HG03432 (cell line): ENCODE measurements at regions not wholly inside any gene's neighbourhood (a gene's known extent, or its start where the extent isn't known, plus 50 kb on each side); places are given as distances from the start of the nearest gene placed in this dataset.
"Not testable (repeated sequence)": the region's sequence is repeated elsewhere in the genome, so short reads cannot be mapped to it uniquely, and the experiment has no call there.

Experiments used
- ATAC-seq: cut with Tn5 transposase; IDR thresholded peaks from one replicate; pipeline ENCODE4 v1.9.1; 2021; ENCODE audit warnings: mild to moderate bottlenecking, moderate library complexity; ENCODE audit not compliant: unreplicated experiment

DNA sequence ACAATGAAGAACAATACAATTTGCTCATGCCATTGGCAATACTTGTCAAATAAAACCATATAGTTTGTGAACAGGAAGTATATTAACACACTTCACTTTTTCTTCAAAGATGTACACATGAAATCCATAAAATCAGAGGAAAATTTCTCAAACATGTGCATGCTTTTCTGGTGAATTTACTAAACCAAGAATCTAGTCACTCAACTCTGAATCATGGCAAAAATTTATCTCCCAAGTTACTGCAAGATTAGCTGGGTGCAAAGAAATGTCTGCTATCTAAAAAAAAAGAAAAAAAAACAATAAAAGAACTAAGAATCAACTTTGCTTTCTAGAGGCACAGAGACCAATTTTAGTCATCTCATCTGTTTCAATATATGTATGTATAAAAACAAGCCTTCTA lies 419.2 kb downstream of the NR4A2 start:
- no peak for ATAC-seq

DNA sequence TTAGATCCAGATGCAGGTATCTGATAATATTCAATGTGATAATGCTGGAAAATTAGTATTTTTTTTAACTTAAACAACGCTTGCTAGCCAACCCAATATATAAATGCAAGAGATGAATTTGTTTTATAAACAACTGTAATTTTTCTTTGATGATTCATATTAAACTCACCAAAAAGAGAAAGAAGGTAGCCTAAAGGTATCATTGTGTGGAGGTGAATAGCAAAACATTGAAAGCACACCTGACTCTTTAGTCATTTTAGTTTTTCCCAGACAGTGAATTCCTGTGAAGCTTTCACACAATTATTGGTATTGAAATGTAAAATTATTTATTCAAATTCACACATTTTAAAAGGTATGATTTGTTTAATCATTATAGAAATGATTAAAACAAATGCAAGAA lies 424.0 kb downstream of the NR4A2 start:
- no peak for ATAC-seq

DNA sequence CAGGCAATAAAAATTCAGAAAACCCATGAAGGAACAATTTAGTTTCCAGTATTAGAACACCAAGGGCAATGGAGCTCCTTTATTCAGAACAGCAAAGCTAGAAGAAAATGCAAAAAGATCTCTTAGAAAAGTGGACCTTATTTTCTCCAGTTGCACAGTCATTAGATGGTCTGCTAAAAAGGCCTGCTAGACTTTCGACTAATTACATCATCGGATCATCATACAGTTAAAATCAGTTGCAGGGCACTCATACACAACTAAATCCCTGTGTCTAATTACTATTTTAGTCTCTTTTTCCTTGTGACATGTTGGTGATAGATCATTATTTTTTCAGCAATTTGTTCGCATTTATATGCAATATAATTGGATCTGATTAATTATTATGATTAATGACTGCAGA lies 425.3 kb downstream of the NR4A2 start:
- no peak for ATAC-seq

DNA sequence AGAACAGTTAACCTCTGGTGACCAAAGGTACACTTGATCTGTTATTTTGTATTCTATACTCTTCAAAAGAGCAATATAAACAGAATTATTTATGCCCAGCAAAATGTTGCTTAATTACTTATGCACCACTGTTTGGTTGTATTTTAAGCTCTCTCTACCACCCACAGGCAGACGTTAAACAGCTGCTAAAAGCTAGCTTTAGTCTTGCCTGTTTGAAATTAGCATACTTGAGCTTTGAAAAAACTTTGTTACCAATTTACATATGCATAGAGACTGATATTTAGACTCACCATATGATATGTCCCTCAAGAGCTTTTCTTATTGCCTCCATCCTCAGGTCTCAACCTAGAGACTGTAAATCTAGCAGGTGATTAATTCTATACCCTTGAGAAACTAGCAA lies 426.9 kb downstream of the NR4A2 start:
- no peak for ATAC-seq

DNA sequence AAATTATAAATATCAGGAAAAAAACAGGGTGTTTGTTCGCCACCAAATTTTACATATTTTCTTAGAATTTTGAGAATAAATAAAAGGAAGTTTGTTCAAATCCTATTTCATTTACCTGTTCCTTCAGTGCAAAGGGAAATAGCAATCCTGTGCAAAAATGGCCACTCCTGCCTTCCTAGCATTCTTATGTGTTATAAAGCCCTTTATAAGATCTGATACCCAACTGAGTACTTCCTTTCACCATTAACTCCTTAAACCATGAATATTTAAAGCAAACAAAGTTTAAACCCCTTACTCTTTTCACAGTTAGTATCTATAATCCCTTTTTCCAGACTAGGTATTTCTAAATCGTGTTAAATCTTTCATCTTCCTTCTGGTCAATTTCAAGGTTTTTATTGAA lies 427.8 kb downstream of the NR4A2 start:
- no peak for ATAC-seq

DNA sequence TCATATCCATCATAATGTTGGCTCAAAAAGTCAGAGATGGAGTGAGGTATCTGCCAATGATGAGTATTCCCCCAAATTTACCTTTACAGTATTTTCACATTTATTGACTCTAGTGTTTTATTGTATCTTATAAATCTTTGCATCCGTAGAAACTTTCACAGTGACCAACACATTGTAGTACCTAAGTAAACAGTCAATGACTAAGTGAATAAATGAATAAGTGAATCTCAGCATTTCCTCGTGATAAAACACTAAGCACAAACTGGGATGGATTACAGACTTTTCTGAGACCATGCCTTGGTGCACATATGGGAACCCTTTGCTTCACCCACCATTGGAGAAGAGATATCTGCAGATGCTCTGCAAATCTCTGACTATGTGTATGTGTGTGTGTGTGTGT lies 429.9 kb downstream of the NR4A2 start:
- no peak for ATAC-seq

DNA sequence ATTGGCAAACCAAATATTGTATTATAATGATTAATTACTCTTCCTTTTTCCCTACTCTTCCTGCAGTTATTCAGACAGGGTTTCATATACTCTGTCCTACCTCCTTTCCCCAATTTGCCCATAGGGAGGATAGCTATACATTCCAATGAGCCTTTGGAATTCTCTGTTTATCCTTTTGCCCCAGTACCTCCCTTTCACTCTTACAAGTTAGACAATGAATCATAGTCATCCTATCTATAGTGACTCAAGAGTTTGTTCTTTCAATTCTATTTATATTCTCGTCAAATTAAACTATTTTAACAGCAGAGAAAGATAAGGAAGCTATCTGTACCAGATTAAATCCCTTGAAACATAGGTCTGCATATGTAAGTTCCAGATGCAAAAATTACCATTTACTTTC lies 437.5 kb downstream of the NR4A2 start:
- ATAC-seq, result no peak

DNA sequence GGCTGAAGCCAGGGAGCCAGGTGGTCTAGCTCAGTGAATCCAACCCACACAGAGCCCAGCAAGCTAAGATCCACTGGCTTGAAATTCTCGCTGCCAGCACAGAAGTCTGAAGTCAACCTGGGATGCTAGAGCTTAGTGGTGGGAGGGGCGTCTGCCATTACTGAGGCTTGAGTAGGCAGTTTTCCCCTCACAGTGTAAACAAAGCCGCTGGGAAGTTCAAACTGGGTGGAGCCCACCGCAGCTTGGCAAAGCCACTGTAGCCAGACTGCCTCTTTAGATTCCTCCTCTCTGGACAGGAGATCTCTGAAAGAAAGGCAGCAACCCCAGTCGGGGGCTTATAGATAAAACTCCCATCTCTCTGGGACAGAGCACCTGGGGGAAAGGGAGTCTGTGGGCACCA lies 452.1 kb downstream of the NR4A2 start:
- ATAC-seq, result not testable (repeated sequence)

DNA sequence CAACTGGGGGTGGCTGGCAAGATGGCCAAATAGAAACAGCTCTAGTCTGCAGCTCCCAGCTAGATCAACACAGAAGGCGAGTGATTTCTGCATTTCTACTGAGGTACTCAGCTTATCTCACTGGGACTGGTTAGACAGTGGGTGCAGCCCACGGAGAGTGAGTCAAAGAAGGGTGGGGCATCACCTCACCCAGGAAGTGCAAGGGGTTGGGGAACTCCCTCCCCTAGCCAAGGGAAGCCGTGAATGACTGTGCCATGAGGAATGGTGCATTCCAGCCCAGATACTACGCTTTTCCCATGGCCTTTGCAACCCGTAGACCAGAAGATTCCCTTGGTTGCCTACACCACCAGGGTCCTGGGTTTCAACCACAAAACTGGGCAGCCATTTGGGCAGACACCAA lies 452.6 kb downstream of the NR4A2 start:
- ATAC-seq, result not testable (repeated sequence)

DNA sequence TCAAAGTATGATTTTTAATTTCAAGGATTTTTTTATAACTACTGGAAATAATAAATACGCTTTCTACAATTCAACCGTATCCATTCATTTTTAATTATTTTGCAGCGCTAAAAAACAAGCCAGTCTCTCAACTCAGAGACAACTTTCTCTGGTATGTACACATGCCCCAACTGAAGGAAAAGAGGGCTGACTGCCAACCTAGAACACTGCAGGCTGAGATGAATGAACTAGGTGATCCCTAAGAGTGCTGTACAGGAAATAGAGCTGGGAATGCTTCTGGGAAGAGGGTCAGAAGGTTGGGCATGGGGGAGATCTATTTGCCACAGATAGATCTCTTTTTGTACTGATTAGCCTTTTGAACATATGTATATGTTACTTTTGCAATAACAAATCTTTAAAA lies 460.1 kb downstream of the NR4A2 start:
- no peak for ATAC-seq

DNA sequence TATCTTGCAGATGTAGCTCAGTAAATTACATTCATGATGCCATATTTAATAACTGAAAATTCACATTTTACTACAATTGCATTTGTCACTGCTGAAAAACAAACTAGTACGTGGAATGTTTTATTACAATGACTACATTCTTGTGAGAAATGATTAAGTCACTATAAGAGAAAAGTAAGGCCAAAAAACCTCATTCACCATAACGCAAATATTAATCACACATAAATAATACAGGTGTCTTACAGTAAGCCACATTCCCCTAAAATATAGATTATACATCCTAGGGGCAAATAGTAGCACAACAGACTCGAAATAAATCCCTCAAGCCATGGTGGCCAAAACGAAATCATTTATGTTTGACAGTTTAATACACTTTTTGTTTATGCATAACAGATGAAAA lies 460.6 kb downstream of the NR4A2 start:
- no peak for ATAC-seq

DNA sequence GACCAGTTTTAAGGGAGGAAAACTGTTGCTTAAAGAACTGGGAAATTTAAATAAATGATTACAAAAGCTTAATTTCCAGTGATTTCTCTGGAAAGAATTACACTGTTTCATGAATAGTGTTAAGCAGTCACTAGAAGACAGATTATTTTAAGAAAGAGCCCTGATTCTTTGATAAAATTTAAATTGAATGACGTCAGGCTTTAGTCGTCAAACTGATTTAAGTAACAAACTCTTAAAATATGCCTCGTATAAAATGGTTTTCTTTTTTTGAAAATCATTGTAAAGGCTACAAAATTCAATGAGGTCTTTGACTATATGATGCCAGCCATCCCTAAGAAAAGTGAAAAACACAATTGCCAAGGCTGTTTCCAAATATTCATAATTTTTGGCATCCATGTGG lies 465.0 kb downstream of the NR4A2 start:
- ATAC-seq, result no peak

DNA sequence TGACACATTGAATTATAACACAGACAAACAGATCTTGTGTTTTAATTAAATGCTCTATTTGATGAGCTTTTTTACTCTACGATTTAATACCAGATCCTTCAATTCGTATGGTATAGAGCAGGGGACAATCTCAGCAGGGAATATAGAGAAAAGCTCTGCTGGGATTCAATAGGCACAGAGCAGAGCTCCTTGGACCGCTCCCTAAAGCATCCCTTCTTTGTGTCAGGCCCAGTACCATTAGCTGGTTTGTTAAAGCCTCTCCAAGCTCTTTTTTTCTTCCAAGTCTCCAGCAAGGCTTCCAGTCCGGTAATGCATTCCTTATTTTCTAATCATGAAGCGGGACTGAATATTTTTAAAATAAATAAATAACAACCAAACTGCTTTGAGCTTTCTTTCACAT lies 466.0 kb downstream of the NR4A2 start:
- ATAC-seq, result no peak

DNA sequence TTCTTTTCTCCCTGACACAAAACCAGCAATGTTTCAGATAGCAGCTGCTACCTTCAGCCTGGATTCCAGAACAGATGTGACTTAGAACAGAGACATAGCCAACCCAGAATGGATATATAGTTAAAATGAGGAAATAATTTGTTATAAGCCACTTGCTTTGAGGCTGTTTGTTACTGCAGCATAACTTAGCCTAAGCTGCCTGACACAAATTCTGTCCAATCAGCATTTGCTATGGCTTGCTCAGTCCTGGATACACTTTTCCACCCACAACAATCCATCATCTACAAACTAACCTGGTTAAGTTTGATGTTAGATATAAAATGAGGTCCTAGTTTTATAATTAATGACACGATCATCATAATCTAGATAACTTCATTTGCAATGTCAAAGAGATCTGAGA lies 480.4 kb downstream of the NR4A2 start:
- ATAC-seq, result no peak

DNA sequence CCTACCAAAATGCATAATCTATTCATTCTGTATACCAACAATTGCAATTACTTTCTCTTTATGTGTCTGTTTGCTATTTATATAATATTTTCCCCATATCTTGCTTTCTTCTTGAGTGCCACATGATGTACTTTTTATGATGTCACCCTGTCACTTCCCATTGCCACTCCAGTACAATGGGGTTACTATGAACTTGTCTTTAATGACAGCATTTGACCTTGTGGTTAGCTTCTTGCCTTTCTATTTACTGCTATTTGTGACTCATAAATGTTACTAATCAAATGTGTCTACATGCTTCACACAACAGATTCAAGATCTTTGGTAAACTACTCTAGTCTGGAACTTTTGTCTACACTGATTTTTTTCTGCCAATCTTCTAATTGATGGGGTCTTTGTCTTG lies 486.3 kb downstream of the NR4A2 start:
- ATAC-seq, result peak; percentile 69

DNA sequence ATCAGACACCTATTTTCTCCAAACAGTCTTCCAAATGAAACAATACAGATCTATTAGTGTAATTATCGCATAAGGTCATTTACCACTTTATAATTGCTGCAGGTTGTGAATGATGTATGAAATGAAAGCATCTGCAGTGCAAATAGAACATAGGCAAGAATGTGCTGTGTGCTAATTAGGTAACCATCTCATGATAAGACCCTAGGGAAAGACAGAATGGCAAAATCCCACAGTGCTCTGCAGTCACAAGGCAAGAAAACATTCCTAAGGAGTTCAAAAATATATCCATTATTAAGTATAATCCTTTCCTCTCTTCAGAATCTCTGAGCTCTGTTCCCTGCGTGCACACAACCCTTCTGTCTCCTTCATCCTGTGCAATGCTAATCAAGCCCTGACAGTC lies 488.1 kb downstream of the NR4A2 start:
- ATAC-seq, result no peak

DNA sequence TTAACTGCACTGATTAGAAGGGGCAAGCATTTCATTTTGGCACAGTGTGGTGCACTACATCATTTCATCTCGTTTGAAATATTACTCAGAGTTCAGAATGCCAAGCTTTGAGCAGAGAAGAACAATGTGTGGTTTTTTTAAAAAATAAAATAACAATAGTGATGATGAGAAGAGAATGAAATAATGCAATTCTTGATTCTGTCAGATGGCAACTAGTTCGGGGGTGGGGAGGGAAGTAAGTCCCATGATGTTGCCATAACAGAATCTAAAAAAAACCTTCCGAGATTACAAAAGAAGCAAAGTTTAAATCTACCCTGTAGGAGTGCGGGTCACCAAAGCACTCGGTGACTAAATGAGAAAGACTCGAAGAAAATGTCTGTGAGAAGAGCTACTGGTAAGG lies 490.4 kb downstream of the NR4A2 start:
- ATAC-seq, result no peak

DNA sequence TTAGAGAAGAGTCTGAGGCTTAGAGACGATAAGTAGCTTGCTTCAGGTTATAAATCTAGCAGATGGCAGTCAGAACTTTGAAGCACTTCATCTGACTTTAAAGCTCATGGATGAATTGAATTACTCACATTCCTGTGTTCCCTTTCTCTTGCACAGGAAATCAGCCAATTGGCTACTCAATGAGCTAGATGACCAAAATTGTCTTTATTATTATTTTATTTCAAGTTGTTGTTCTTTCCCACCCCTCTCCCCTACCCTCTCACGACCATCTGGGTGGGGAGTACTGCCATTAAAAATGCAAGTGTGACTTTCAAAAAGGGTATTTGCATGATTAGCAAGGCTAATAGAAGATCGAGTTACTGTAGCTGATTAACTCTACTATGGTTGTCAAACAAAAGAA lies 491.1 kb downstream of the NR4A2 start:
- no peak for ATAC-seq

DNA sequence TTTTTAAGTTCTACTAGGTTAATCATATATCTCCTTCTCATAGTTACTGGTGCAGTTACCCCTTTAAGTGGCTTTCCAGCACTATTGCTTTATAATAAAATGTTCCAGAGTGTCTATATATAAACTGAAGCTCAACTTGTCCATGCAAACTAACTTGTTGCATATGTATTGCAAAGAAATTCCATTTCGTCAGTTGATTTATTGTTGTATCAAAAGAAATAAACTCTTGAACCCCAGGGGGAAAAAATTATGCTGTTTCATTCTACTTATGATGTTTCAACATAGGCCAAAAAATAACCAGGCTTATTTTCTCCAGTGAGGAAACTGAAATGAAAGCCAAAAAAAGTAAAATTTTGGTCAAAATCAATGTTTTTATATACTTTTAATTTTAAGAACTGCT lies 491.9 kb downstream of the NR4A2 start:
- ATAC-seq, result no peak

DNA sequence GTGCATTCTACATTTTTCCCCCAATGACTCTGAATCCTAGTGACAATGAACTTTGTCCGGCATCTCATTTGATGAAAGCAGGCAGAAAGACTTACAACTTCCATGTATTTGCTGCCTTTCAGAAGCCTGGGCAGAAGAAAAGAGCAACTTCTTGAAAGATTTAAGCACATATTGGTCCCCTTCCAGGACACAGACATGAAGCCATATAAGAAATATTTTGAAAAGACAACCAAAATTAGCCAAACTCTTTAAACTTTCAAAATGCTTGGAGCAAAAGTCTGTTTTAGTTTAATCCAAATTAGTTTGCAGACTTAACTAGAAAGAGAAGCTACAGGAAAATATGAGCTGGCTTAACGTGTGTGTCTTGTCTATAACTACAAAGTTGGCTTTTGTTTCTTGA lies 492.5 kb downstream of the NR4A2 start:
- no peak for ATAC-seq

DNA sequence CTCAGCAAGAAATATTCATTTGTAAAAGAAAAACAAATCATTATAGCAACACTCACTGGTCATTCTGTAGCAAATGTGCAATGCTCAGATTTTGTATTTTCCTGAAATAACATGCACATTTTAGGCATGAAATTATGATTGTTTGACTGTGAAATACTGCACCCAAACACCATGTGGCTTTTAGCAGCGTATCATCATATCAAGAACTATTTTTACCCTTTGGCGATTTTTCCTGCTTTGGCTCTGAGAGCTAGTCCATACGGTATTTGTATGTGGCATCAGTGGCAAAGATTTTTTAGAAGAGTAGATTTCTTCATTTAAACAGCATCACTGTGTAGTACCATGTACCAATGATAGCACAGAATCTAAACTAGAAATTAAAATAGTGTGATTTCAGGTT lies 493.1 kb downstream of the NR4A2 start:
- no peak for ATAC-seq

DNA sequence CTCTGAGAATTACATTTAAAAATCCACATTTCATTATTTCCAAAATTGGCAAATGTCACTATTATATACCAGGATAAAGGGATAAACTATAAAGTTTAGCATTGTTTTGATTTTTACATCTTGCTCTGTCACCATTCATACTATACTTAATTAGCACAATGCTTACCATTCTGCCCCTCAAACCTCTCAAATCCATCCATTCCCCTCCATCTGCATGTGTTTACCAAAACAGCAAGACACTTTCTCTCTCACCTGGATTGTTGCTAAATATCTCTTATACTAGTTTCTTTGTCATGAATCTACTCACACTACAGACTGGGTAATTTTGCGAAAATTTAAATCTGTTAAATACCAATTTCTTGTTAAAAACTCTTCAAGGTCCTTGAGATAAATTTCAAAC lies 496.1 kb downstream of the NR4A2 start:
- no peak for ATAC-seq

DNA sequence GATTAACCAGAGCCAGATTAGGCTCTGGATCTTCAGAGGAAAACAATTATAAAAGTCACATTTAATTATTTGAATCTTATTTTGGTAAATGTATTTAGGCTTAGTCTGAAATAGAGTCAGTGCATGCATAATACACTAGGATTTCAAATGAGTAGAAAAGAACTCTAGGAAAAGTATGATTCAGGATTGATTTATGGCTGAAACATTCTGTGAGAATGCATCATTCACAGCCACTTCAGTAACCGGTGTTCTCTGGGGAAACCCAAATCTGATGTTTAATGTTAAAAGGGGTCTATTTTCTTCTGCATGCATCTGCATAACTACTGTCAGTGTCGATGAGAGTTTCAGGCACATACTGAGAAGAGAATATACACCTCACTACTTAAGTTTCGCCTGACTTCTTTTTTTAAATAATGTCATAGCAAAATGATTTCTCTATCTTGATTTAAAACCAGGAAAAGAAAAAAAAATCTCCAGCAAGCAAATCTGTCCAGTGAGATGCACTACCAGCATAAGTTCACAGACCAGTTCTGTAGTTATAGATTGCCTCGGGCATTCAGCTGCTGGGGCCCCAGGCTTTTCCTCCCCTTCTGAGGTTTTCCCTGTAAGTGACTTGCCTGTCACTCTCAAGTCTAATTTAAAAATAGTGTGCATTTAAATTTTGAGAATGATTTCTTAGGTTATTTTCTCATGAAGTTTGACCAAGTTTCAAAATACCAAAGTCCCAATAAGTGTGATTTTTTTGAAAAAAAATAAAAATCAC lies 501.5 kb downstream of the NR4A2 start:
- ATAC-seq, result no peak
